Chondrocyte (in vitro differentiated cells): ENCODE measurements at regions not wholly inside any gene's neighbourhood (a gene's known extent, or its start where the extent isn't known, plus 50 kb on each side); places are given as distances from the start of the nearest gene placed in this dataset.

Source experiments
- DNase-seq: peaks from one replicate; pipeline ENCODE4 v3.0.0; 2021; ENCODE audit warnings: mixed read lengths, low spot score
- H3K27ac Mint-ChIP-seq: one replicate; pipeline ENCODE4 v1.8.0; 2021; ENCODE audit warnings: mild to moderate bottlenecking, moderate library complexity, mixed read lengths; ENCODE audit not compliant: unreplicated experiment
- H3K27me3 Mint-ChIP-seq: 2 replicates; pipeline ENCODE4 v1.8.0; 2021; ENCODE audit warnings: low read depth, mixed read lengths
- H3K36me3 Mint-ChIP-seq: 2 replicates; pipeline ENCODE4 v1.8.0; 2021; ENCODE audit warnings: low read depth, mixed read lengths
- H3K4me1 Mint-ChIP-seq: 2 replicates; pipeline ENCODE4 v1.8.0; 2021; ENCODE audit warnings: low read depth, mild to moderate bottlenecking, mixed read lengths
- H3K4me3 Mint-ChIP-seq: one replicate; pipeline ENCODE4 v1.8.0; 2021; ENCODE audit warnings: mild to moderate bottlenecking, moderate library complexity, mixed read lengths; ENCODE audit not compliant: unreplicated experiment
- H3K9me3 Mint-ChIP-seq: 2 replicates; pipeline ENCODE4 v1.8.0; 2021; ENCODE audit warnings: low read depth, mixed read lengths
- TF ChIP-seq, protein P1 (sequence below): fragments of 200-600 bp; sonication (generic); IDR thresholded peaks from 2 replicates; pipeline ENCODE4 v1.5.0; 2021; ENCODE audit warnings: antibody characterized with exemption, mild to moderate bottlenecking, moderate library complexity

DNA sequence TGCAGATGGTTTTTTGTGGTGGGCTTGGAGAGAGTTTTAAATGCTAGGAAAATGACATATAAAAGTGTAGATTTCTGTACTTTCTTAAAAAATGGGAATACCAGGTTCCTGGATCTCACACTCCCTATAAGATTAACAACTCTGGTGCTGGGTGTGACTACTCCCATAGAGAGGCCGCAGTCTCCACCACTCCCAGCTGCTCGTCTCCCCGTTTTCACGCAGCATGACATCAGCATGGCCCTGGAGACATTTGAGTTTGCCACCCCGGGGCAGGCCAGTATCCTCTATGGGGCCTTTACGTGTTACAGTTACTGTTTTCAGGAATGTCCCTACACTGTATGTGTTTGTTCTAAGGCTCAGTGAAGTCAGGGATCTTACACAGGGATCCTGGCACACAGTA lies 126.7 kb upstream of the ATP2B2 start:
- Mint-ChIP-seq H3K9me3 (peaks cover 5% of the 10 kb centered on the region), H3K4me1 (no peaks in the 10 kb centered on the region), H3K4me3 (no peak overlapping the region), H3K27ac (no peak overlapping the region), H3K36me3 (no peaks in the 10 kb centered on the region), H3K27me3 (peaks cover 31% of the 10 kb centered on the region)
- DNase-seq = no peak
- TF ChIP-seq, protein P1, sequence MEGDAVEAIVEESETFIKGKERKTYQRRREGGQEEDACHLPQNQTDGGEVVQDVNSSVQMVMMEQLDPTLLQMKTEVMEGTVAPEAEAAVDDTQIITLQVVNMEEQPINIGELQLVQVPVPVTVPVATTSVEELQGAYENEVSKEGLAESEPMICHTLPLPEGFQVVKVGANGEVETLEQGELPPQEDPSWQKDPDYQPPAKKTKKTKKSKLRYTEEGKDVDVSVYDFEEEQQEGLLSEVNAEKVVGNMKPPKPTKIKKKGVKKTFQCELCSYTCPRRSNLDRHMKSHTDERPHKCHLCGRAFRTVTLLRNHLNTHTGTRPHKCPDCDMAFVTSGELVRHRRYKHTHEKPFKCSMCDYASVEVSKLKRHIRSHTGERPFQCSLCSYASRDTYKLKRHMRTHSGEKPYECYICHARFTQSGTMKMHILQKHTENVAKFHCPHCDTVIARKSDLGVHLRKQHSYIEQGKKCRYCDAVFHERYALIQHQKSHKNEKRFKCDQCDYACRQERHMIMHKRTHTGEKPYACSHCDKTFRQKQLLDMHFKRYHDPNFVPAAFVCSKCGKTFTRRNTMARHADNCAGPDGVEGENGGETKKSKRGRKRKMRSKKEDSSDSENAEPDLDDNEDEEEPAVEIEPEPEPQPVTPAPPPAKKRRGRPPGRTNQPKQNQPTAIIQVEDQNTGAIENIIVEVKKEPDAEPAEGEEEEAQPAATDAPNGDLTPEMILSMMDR = no peak

DNA sequence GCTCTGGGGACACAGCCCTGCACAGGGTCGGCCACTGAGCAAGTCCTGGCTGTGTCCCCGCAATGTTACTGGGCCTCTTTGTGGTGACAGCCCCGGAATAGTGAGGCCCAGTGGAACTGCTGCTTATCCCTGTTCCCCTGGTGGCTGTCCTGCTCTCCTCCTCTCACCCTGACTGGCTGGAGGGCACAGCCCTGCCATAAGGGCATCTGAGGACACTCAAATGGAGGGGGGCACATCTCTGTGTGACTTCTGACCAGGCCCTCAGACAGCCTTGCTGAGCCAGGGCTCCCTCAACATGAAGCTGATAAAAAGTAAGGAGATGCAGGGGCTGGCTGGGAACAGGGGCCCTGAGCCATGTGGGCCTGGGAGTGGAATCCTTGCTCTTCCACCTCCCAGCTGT lies 127.4 kb upstream of the ATP2B2 start:
- peaks cover 12% of the 10 kb centered on the region for H3K9me3 Mint-ChIP-seq
- H3K27ac Mint-ChIP-seq = no peak overlapping the region
- TF ChIP-seq, protein P1 = no peak
- H3K4me1 Mint-ChIP-seq = no peaks in the 10 kb centered on the region
- peaks cover 2% of the 10 kb centered on the region for H3K36me3 Mint-ChIP-seq
- H3K4me3 Mint-ChIP-seq = no peak overlapping the region
- peaks cover 28% of the 10 kb centered on the region for H3K27me3 Mint-ChIP-seq
- no peak for DNase-seq

DNA sequence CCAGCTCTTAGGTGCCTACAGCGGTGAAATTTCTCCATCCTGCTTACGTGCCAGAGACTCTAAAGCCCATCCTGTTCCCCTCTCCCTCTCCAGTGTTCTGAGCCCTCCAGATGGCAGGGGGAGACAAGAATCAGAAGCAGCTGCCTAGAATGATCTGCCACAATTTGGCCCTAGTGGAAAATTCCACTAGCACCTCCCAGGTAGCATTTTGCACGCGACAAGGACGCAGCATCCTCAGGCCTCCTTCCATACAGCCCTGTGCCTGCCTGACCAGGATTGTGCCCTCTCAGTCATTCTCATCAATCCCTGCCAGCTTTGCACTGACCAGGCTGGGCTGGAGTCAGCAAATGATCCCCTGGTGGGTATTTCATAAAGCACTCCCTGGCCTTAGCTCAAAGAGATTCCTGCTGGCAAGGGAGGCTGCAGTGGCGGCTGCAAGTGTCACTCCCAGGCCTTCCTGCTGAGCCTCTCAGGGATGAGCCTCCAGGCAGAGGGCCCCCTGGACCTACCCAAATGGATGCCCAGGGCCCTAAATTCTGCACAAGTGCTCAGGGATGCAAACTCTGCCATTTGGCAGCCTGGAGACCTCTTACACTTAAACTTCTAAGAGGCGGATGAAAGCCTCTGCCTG lies 130.2 kb upstream of the ATP2B2 start:
- Mint-ChIP-seq H3K27me3 (peaks cover 20% of the 10 kb centered on the region), H3K4me1 (no peaks in the 10 kb centered on the region), H3K9me3 (peaks cover 25% of the 10 kb centered on the region), H3K36me3 (peaks cover 2% of the 10 kb centered on the region), H3K27ac (no peak overlapping the region), H3K4me3 (no peak overlapping the region)
- TF ChIP-seq, protein P1 = no peak
- DNase-seq = no peak

DNA sequence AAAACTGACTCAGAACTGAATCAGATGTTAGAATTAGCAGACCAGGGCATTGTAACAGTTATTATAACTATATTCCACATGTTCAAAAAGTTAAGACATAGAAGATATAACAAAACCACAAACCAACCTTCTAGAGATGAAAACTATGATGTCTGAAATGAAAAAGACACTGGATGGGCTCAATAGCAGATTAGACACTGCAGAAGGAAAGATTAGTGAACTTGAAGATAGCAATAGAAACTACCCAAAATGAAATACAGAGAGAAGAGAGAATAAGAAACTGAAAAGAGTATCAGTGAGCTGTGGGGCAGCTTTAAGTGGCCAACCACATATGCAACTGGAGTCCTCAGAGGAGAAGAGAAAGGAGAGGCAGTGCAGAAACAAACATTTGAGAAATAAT lies 132.0 kb upstream of the ATP2B2 start:
- DNase-seq = no peak
- H3K4me1 Mint-ChIP-seq = no peaks in the 10 kb centered on the region
- peaks cover 2% of the 10 kb centered on the region for H3K36me3 Mint-ChIP-seq
- H3K27ac Mint-ChIP-seq = no peak overlapping the region
- no peak overlapping the region for H3K4me3 Mint-ChIP-seq
- H3K9me3 Mint-ChIP-seq = peaks cover 25% of the 10 kb centered on the region
- H3K27me3 Mint-ChIP-seq = peaks cover 21% of the 10 kb centered on the region
- TF ChIP-seq, protein P1 = no peak

DNA sequence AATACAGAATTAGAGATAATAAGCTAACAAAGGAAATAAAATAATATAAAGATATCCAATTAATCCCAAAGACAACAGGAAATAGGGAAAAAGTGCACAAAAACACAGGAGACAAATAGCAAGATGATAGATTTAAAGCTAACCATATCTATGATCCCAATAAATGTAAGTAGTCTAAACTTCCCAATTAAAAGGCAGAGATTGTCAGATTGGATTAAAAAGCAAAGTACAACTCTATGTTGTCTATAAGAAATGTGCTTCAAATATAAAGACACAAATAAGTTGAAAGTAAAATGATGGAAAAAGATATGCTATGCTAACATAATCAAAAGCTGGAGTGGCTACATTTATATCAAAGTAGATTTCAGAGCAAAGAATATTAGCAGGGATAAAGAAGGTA lies 133.1 kb upstream of the ATP2B2 start:
- no peak overlapping the region for H3K4me3 Mint-ChIP-seq
- TF ChIP-seq, protein P1 = no peak
- H3K27me3 Mint-ChIP-seq = peaks cover 23% of the 10 kb centered on the region
- no peaks in the 10 kb centered on the region for H3K4me1 Mint-ChIP-seq
- peaks cover 25% of the 10 kb centered on the region for H3K9me3 Mint-ChIP-seq
- no peak for DNase-seq
- no peak overlapping the region for H3K27ac Mint-ChIP-seq
- peaks cover 2% of the 10 kb centered on the region for H3K36me3 Mint-ChIP-seq
